ENCODE measurements at regions not wholly inside any gene's neighbourhood (a gene's known extent, or its start where the extent isn't known, plus 50 kb on each side); places are given as distances from the start of the nearest gene placed in this dataset.
"Not testable (repeated sequence)": the region's sequence is repeated elsewhere in the genome, so short reads cannot be mapped to it uniquely, and the experiment has no call there.

DNA sequence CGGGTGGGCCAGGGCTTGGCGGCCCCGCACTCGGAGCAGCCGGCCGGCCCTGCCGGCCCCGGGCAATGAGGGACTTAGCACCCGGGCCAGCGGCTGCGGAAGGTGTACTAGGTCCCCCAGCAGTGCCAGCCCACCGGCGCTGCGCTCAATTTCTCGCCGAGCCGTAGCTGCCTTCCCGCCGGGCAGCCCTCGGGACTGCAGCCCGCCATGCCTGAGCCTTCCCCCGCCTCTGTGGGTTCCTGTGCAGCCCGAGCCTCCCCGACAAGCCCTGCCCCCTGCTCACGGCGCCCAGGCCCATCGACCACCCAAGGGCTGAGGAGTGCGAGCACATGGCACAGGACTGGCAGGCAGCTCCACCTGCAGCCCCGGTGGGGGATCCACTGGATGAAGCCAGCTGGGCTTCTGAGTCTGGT is 63.8 kb downstream of the KPNA2 start:
- not testable (repeated sequence) for TF ChIP-seq CTCF (conservative IDR thresholded peaks at IDR 0.05 in 1 of 2, IDR thresholded peaks at IDR 0.05 in 1 of 2; ENCODE audit: low read depth in 1 of 2, low read length in 2 of 2); EZH2 (IDR thresholded peaks at IDR 0.05; ENCODE audit: low read length, missing control alignments)

Data from fibroblast of lung (primary cell).